H1 (cell line): ENCODE measurements at regions not wholly inside any gene's neighbourhood (a gene's known extent, or its start where the extent isn't known, plus 50 kb on each side); places are given as distances from the start of the nearest gene placed in this dataset.

ENCODE experiments used
- MAFK ChIP-seq: IDR thresholded peaks from 2 replicates; pipeline ENCODE4 v1.6.1; 2012; ENCODE audit warnings: low read depth, mild to moderate bottlenecking, improper control_type of control experiment, low read length
- MAX ChIP-seq: IDR thresholded peaks from 2 replicates; pipeline ENCODE4 v1.6.1; 2012; ENCODE audit warnings: inconsistent platforms
- POLR2AphosphoS5 ChIP-seq: IDR thresholded peaks from 2 replicates; pipeline ENCODE4 v1.6.1; 2011; ENCODE audit warnings: low read depth, low read length
- SIRT6 ChIP-seq: IDR thresholded peaks from one replicate; pipeline ENCODE4 v1.7.1; 2012; ENCODE audit warnings: low read length, inconsistent platforms

GRCh38 chr22:47610764-47611163, 848.3 kb downstream of the TBC1D22A start (continued):
- TF ChIP-seq MAX (no peak), POLR2AphosphoS5 (no peak), MAFK (no peak), SIRT6 (no peak)
